ENCODE measurements at regions not wholly inside any gene's neighbourhood (a gene's known extent, or its start where the extent isn't known, plus 50 kb on each side); places are given as distances from the start of the nearest gene placed in this dataset.
"Not testable (repeated sequence)": the region's sequence is repeated elsewhere in the genome, so short reads cannot be mapped to it uniquely, and the experiment has no call there.

- DNase-seq, result no peak
These were observed 182.7 kb downstream of the SMC2 start for GRCh38 chr9:104276709-104277245.

GRCh38 chr9:104278929-104279496 lies 184.9 kb downstream of the SMC2 start:
- no peak for DNase-seq

GRCh38 chr9:104279535-104280177 lies 185.5 kb downstream of the SMC2 start:
- no peak for DNase-seq

GRCh38 chr9:104280178-104280560 lies 186.1 kb downstream of the SMC2 start:
- no peak for DNase-seq

GRCh38 chr9:104280711-104281110 lies 186.6 kb downstream of the SMC2 start:
- DNase-seq, result no peak

GRCh38 chr9:104286187-104286586 lies 192.1 kb downstream of the SMC2 start:
- no peak for DNase-seq

GRCh38 chr9:104286799-104287198 lies 192.7 kb downstream of the SMC2 start:
- DNase-seq, result no peak

- DNase-seq, result no peak
These were observed 193.3 kb downstream of the SMC2 start for GRCh38 chr9:104287253-104287878.

GRCh38 chr9:104293877-104294276 lies 199.8 kb downstream of the SMC2 start:
- DNase-seq, result no peak

GRCh38 chr9:104300124-104300523 lies 203.9 kb upstream of the OR13F1 start:
- DNase-seq, result peak; percentile 76

GRCh38 chr9:104301755-104302154 lies 202.3 kb upstream of the OR13F1 start:
- peak; percentile 73 for DNase-seq

- DNase-seq, result no peak
These were observed 201.3 kb upstream of the OR13F1 start for GRCh38 chr9:104302775-104303174.

GRCh38 chr9:104304925-104305324 lies 199.1 kb upstream of the OR13F1 start:
- DNase-seq, result no peak

- DNase-seq, result no peak
These were observed 190.5 kb upstream of the OR13F1 start for GRCh38 chr9:104313396-104314110.

- DNase-seq, result not testable (repeated sequence)
These were observed 187.7 kb upstream of the OR13F1 start for GRCh38 chr9:104316201-104317009.

GRCh38 chr9:104319198-104319597 lies 184.9 kb upstream of the OR13F1 start:
- no peak for DNase-seq

GRCh38 chr9:104319685-104320084 lies 184.4 kb upstream of the OR13F1 start:
- peak; percentile 88 for DNase-seq

- DNase-seq, result no peak
These were observed 181.5 kb upstream of the OR13F1 start for GRCh38 chr9:104322596-104322995.

- not testable (repeated sequence) for DNase-seq
These were observed 179.9 kb upstream of the OR13F1 start for GRCh38 chr9:104323967-104324694.

- no peak for DNase-seq
These were observed 177.2 kb upstream of the OR13F1 start for GRCh38 chr9:104326912-104327311.

GRCh38 chr9:104329245-104329644 lies 174.8 kb upstream of the OR13F1 start:
- DNase-seq, result no peak

- DNase-seq, result no peak
These were observed 173.2 kb upstream of the OR13F1 start for GRCh38 chr9:104330841-104331240.
